ENCODE measurements at regions not wholly inside any gene's neighbourhood (a gene's known extent, or its start where the extent isn't known, plus 50 kb on each side); places are given as distances from the start of the nearest gene placed in this dataset.
"Not testable (repeated sequence)": the region's sequence is repeated elsewhere in the genome, so short reads cannot be mapped to it uniquely, and the experiment has no call there.

DNA sequence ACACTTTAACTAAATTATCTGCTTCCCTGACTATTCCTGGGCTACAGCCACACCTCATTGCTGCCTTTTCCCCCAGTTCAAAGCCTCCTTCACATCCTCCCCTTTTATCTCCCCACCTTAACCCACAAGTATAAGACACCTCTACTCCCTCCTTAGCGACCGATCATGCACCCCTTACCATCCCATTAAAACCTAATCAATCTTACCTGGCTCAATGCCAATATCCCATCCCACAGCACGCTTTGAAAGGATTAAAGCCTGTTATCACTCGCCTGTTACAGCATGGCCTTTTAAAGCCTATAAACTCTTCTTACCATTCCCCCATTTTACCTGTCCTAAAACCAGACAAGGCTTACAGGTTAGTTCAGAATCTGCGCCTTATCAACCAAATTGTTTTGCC lies 246.6 kb downstream of the ZNF608 start:
- TF ChIP-seq, protein P1, sequence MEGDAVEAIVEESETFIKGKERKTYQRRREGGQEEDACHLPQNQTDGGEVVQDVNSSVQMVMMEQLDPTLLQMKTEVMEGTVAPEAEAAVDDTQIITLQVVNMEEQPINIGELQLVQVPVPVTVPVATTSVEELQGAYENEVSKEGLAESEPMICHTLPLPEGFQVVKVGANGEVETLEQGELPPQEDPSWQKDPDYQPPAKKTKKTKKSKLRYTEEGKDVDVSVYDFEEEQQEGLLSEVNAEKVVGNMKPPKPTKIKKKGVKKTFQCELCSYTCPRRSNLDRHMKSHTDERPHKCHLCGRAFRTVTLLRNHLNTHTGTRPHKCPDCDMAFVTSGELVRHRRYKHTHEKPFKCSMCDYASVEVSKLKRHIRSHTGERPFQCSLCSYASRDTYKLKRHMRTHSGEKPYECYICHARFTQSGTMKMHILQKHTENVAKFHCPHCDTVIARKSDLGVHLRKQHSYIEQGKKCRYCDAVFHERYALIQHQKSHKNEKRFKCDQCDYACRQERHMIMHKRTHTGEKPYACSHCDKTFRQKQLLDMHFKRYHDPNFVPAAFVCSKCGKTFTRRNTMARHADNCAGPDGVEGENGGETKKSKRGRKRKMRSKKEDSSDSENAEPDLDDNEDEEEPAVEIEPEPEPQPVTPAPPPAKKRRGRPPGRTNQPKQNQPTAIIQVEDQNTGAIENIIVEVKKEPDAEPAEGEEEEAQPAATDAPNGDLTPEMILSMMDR (IDR thresholded peaks at IDR 0.05): not testable (repeated sequence)
- TF ChIP-seq EZH2 (IDR thresholded peaks at IDR 0.05; ENCODE audit: borderline replicate concordance, insufficient read depth, low read depth, low read length, poor library complexity, severe bottlenecking): not testable (repeated sequence)
